K562 (cell line): ENCODE measurements at regions not wholly inside any gene's neighbourhood (a gene's known extent, or its start where the extent isn't known, plus 50 kb on each side); places are given as distances from the start of the nearest gene placed in this dataset.

ENCODE experiments used
- BACH1 ChIP-seq: fragments of 200-800 bp; sonication (Bioruptor generic); IDR thresholded peaks from 2 replicates; pipeline ENCODE4 v1.6.1; 2016; ENCODE audit warnings: missing genetic modification characterization, missing compliant biosample characterization
- CBX2 ChIP-seq: fragments of 200-600 bp; sonication (generic); IDR thresholded peaks from one replicate; pipeline ENCODE4 v1.6.1; 2012; ENCODE audit warnings: mild to moderate bottlenecking, low read length, inconsistent platforms; ENCODE audit not compliant: insufficient read depth, poor library complexity, severe bottlenecking
- CBX5 ChIP-seq: IDR thresholded peaks from 2 replicates; pipeline ENCODE4 v1.6.1; 2014; ENCODE audit warnings: low read depth, borderline replicate concordance
- CREM ChIP-seq: IDR thresholded peaks from 2 replicates; pipeline ENCODE4 v1.6.1; 2014; ENCODE audit warnings: antibody characterized with exemption, low read depth
- JUNB ChIP-seq: fragments of 450-650 bp; formaldehyde crosslinking; conservative IDR thresholded peaks from 2 replicates; pipeline ENCODE4 v1.4.0; 2020; ENCODE audit warnings: mild to moderate bottlenecking
- NR2C2 ChIP-seq, 2 experiments: fragments of 200-800 bp in 1 of 2; sonication (Bioruptor generic) in 1 of 2; sonication (generic) in 1 of 2; formaldehyde crosslinking in 1 of 2; IDR thresholded peaks; 2 replicates each; pipeline versions ENCODE4 v1.6.1 to v1.8.0; 2016 to 2022; ENCODE audit warnings: mild to moderate bottlenecking in 1 of 2, missing compliant biosample characterization in 1 of 2, missing genetic modification characterization in 1 of 2, missing genetic modification reagents in 1 of 2
- SP1 ChIP-seq: sonication (generic); formaldehyde crosslinking; IDR thresholded peaks from 2 replicates; pipeline ENCODE4 v1.8.1; 2022; ENCODE audit warnings: mild to moderate bottlenecking, missing genetic modification reagents
- TEAD4 ChIP-seq, 2 experiments: sonication (generic) in 1 of 2; formaldehyde crosslinking in 1 of 2; IDR thresholded peaks; 2 replicates each; pipeline versions ENCODE4 v1.6.1 to v1.8.0; 2012 to 2022; ENCODE audit warnings: borderline replicate concordance in 1 of 2, inconsistent platforms in 1 of 2, low read length in 1 of 2, mild to moderate bottlenecking in 1 of 2, missing genetic modification reagents in 1 of 2
- TF ChIP-seq, protein P1 (sequence below): sonication (generic); formaldehyde crosslinking; IDR thresholded peaks from 2 replicates; pipeline ENCODE4 v1.8.1; 2023; ENCODE audit warnings: mild to moderate bottlenecking, missing genetic modification reagents
- TF ChIP-seq, protein P2 (sequence below), 3 experiments: IDR thresholded peaks in 2 of 3; conservative IDR thresholded peaks in 1 of 3; 2 replicates each; pipeline ENCODE4 v1.5.1; 2011 to 2012; ENCODE audit warnings: low read length in 3 of 3, mild to moderate bottlenecking in 3 of 3, control low read depth in 2 of 3, improper control_type of control experiment in 1 of 3, inconsistent platforms in 1 of 3, low read depth in 1 of 3, mixed read lengths in 1 of 3, moderate library complexity in 1 of 3; ENCODE audit not compliant: insufficient read depth in 2 of 3
- TF ChIP-seq, protein P3 (sequence below), 2 experiments: fragments of 450-650 bp; formaldehyde crosslinking in 1 of 2; IDR thresholded peaks; 2 replicates each; pipeline versions ENCODE4 v1.4.0 to v1.6.1; 2014 to 2020; ENCODE audit warnings: mild to moderate bottlenecking in 2 of 2, borderline replicate concordance in 1 of 2, low read depth in 1 of 2

DNA sequence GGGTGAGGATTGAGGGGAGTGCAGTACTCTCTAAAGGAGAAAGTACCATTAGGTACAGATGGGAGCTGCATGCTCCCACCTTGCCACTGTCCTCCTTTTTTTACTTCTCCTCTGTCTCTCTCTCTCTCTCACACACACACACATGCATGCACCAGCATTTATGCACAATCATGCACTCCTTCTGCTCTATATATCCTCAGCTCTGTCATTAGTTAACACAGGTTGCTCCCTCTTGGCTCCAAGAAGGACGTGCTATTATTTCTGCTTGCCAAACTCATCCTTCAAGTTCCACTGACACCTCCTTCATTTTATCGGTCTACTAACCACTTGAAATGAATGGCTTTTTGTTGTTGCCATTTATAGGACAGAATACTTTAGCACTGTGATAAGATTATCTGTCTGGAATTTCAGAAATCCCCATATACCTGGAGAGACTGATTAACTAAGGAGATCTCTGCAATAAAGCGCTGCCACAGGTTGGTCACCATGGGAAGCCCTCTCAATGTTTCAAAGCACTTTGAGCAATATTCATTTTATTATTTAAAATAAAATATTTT lies 178.5 kb upstream of the TRIB2 start:
- TF ChIP-seq JUNB (CRISPR knock-in tag) = no peak
- no peak for TF ChIP-seq NR2C2 (CRISPR knock-in tag; IDR thresholded peaks at IDR 0.05)
- TF ChIP-seq NR2C2 (tag; IDR thresholded peaks at IDR 0.05) = no peak
- TF ChIP-seq, protein P1, sequence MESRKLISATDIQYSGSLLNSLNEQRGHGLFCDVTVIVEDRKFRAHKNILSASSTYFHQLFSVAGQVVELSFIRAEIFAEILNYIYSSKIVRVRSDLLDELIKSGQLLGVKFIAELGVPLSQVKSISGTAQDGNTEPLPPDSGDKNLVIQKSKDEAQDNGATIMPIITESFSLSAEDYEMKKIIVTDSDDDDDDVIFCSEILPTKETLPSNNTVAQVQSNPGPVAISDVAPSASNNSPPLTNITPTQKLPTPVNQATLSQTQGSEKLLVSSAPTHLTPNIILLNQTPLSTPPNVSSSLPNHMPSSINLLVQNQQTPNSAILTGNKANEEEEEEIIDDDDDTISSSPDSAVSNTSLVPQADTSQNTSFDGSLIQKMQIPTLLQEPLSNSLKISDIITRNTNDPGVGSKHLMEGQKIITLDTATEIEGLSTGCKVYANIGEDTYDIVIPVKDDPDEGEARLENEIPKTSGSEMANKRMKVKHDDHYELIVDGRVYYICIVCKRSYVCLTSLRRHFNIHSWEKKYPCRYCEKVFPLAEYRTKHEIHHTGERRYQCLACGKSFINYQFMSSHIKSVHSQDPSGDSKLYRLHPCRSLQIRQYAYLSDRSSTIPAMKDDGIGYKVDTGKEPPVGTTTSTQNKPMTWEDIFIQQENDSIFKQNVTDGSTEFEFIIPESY = no peak
- TF ChIP-seq SP1 = no peak
- TF ChIP-seq, protein P2, sequence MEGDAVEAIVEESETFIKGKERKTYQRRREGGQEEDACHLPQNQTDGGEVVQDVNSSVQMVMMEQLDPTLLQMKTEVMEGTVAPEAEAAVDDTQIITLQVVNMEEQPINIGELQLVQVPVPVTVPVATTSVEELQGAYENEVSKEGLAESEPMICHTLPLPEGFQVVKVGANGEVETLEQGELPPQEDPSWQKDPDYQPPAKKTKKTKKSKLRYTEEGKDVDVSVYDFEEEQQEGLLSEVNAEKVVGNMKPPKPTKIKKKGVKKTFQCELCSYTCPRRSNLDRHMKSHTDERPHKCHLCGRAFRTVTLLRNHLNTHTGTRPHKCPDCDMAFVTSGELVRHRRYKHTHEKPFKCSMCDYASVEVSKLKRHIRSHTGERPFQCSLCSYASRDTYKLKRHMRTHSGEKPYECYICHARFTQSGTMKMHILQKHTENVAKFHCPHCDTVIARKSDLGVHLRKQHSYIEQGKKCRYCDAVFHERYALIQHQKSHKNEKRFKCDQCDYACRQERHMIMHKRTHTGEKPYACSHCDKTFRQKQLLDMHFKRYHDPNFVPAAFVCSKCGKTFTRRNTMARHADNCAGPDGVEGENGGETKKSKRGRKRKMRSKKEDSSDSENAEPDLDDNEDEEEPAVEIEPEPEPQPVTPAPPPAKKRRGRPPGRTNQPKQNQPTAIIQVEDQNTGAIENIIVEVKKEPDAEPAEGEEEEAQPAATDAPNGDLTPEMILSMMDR (IDR thresholded peaks at IDR 0.05 in 2 of 3, conservative IDR thresholded peaks at IDR 0.05 in 1 of 3; ENCODE audit: insufficient read depth in 2 of 3, low read depth in 1 of 3, low read length in 3 of 3) = no peak
- TF ChIP-seq, protein P3, sequence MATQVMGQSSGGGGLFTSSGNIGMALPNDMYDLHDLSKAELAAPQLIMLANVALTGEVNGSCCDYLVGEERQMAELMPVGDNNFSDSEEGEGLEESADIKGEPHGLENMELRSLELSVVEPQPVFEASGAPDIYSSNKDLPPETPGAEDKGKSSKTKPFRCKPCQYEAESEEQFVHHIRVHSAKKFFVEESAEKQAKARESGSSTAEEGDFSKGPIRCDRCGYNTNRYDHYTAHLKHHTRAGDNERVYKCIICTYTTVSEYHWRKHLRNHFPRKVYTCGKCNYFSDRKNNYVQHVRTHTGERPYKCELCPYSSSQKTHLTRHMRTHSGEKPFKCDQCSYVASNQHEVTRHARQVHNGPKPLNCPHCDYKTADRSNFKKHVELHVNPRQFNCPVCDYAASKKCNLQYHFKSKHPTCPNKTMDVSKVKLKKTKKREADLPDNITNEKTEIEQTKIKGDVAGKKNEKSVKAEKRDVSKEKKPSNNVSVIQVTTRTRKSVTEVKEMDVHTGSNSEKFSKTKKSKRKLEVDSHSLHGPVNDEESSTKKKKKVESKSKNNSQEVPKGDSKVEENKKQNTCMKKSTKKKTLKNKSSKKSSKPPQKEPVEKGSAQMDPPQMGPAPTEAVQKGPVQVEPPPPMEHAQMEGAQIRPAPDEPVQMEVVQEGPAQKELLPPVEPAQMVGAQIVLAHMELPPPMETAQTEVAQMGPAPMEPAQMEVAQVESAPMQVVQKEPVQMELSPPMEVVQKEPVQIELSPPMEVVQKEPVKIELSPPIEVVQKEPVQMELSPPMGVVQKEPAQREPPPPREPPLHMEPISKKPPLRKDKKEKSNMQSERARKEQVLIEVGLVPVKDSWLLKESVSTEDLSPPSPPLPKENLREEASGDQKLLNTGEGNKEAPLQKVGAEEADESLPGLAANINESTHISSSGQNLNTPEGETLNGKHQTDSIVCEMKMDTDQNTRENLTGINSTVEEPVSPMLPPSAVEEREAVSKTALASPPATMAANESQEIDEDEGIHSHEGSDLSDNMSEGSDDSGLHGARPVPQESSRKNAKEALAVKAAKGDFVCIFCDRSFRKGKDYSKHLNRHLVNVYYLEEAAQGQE (IDR thresholded peaks at IDR 0.05; ENCODE audit: borderline replicate concordance) = no peak
- TF ChIP-seq, protein P3 (CRISPR knock-in tag; IDR thresholded peaks at IDR 0.05; ENCODE audit: low read depth) = no peak
- no peak for TF ChIP-seq CBX5
- TF ChIP-seq BACH1 = no peak
- TF ChIP-seq CREM = no peak
- TF ChIP-seq CBX2 = no peak
- no peak for TF ChIP-seq TEAD4 (IDR thresholded peaks at IDR 0.05; ENCODE audit: low read length)
- no peak for TF ChIP-seq TEAD4 (CRISPR knock-in tag; IDR thresholded peaks at IDR 0.05; ENCODE audit: borderline replicate concordance)
